HCT116 (cell line): ENCODE measurements at regions not wholly inside any gene's neighbourhood (a gene's known extent, or its start where the extent isn't known, plus 50 kb on each side); places are given as distances from the start of the nearest gene placed in this dataset.

ENCODE experiments used
- ATAC-seq: fragments of 200-7000 bp; cut with Tn5 transposase; 2 replicates; pipeline ENCODE4 v1.9.1; 2020; ENCODE audit warnings: mild to moderate bottlenecking, moderate library complexity
- BruUV-seq: library from RNA; stranded (reverse); fragments of 400-500 nt; replicated peaks from 2 replicates; lab custom pipeline; 2021; lab: Mats Ljungman, UMichigan
- CTCF ChIA-PET: fragments of 300-600 bp; sonication (Branson Sonifier 250); formaldehyde crosslinking; loops from one replicate; lab custom pipeline; 2021; ENCODE audit warnings: antibody characterized with exemption; lab: Charles Lee
- POLR2A ChIA-PET: fragments of 300-600, 350-600 bp; sonication (Branson Sonifier 250); formaldehyde crosslinking; loops from one replicate; lab custom pipeline; 2021; ENCODE audit warnings: antibody characterized with exemption; lab: Charles Lee
- RAD21 ChIA-PET, 2 experiments: fragments of 300-600 bp; sonication (Branson Sonifier 250); formaldehyde crosslinking; loops; one replicate each; lab custom pipeline; 2023; ENCODE audit warnings: low total read pairs in 2 of 2; ENCODE audit not compliant: uncharacterized antibody in 2 of 2, unreplicated experiment in 2 of 2, low non-redundant PET in 1 of 2; lab: Charles Lee
- DNase-seq: peaks from one replicate; pipeline ENCODE4 v3.0.0-alpha.2; 2010; ENCODE audit warnings: low read depth, low spot score
- H2AFZ ChIP-seq: fragments of 200-600 bp; shearing (Covaris generic), sonication (generic); 2 replicates; pipeline ENCODE4 v1.6.1; 2017; ENCODE audit warnings: low read depth, mixed run types, mixed read lengths, antibody characterized with exemption, low read length; ENCODE audit not compliant: poor library complexity, severe bottlenecking
- H3K27ac ChIP-seq: 2 replicates; pipeline ENCODE4 v1.5.1; 2012; ENCODE audit warnings: low read depth, low read length
- H3K27me3 ChIP-seq: fragments of 200-600 bp; sonication (generic); 2 replicates; pipeline ENCODE4 v1.6.1; 2016; ENCODE audit warnings: mixed run types, low read length, mixed read lengths; ENCODE audit not compliant: insufficient read depth
- H3K36me3 ChIP-seq, 2 experiments: fragments of 200-500 bp in 1 of 2; fragments of 200-600 bp in 1 of 2; sonication (Bioruptor generic) in 1 of 2; sonication (generic) in 1 of 2; 2 replicates each; pipeline versions ENCODE4 v1.5.1 to v1.6.1; 2014 to 2016; ENCODE audit warnings: low read length in 2 of 2, inconsistent platforms in 1 of 2, mixed read lengths in 1 of 2, mixed run types in 1 of 2; ENCODE audit not compliant: insufficient read depth in 2 of 2, control insufficient read depth in 1 of 2
- H3K4me1 ChIP-seq, 2 experiments: fragments of 200-600 bp in 1 of 2; sonication (generic) in 1 of 2; 2 replicates each; pipeline versions ENCODE4 v1.5.1 to v1.6.1; 2012 to 2017; ENCODE audit warnings: low read length in 2 of 2, inconsistent platforms in 1 of 2, mild to moderate bottlenecking in 1 of 2, mixed read lengths in 1 of 2, mixed run types in 1 of 2, moderate library complexity in 1 of 2; ENCODE audit not compliant: insufficient read depth in 2 of 2, control insufficient read depth in 1 of 2
- H3K4me2 ChIP-seq: fragments of 200-600 bp; sonication (generic); 2 replicates; pipeline ENCODE4 v1.6.1; 2017; ENCODE audit warnings: mixed run types, low read length, mixed read lengths
- H3K4me3 ChIP-seq, 2 experiments: fragments of 200-600 bp in 1 of 2; sonication (generic) in 1 of 2; replicated peaks in 1 of 2; 2 replicates each; pipeline ENCODE4 v1.5.1; 2011 to 2016; ENCODE audit warnings: low read length in 2 of 2, control low read depth in 1 of 2, low read depth in 1 of 2, mild to moderate bottlenecking in 1 of 2, mixed read lengths in 1 of 2, mixed run types in 1 of 2
- H3K79me2 ChIP-seq: fragments of 200-600 bp; sonication (generic); 2 replicates; pipeline ENCODE4 v1.6.1; 2017; ENCODE audit warnings: mild to moderate bottlenecking, mixed run types, low read length, moderate library complexity, mixed read lengths; ENCODE audit not compliant: insufficient read depth
- H3K9ac ChIP-seq: fragments of 200-600 bp; sonication (generic); 2 replicates; pipeline ENCODE4 v1.6.1; 2016; ENCODE audit warnings: low read length, mixed read lengths
- H3K9me2 ChIP-seq: fragments of 200-600 bp; sonication (generic), shearing (Covaris generic); 2 replicates; pipeline ENCODE4 v1.6.1; 2017; ENCODE audit warnings: mixed run types, mild to moderate bottlenecking, moderate library complexity; ENCODE audit not compliant: insufficient read depth
- H3K9me3 ChIP-seq, 2 experiments: fragments of 200-500 bp in 1 of 2; fragments of 200-600 bp in 1 of 2; sonication (Bioruptor generic) in 1 of 2; sonication (generic) in 1 of 2; 2 replicates each; pipeline ENCODE4 v1.6.1; 2014 to 2017; ENCODE audit warnings: low read length in 2 of 2, mixed read lengths in 2 of 2, inconsistent platforms in 1 of 2, low read depth in 1 of 2, mild to moderate bottlenecking in 1 of 2, mixed run types in 1 of 2, moderate library complexity in 1 of 2; ENCODE audit not compliant: control insufficient read depth in 1 of 2, insufficient read depth in 1 of 2
- H4K20me1 ChIP-seq: fragments of 200-600 bp; sonication (generic), shearing (Covaris generic); 2 replicates; pipeline ENCODE4 v1.6.1; 2017; ENCODE audit warnings: mixed run types, mild to moderate bottlenecking, moderate library complexity; ENCODE audit not compliant: insufficient read depth
- CEBPB ChIP-seq: IDR thresholded peaks from 2 replicates; pipeline ENCODE4 v1.6.1; 2012; ENCODE audit warnings: low read depth
- EGR1 ChIP-seq: IDR thresholded peaks from 2 replicates; pipeline ENCODE4 v1.6.1; 2012; ENCODE audit warnings: low read depth
- ELF1 ChIP-seq: IDR thresholded peaks from 2 replicates; pipeline ENCODE4 v1.6.1; 2012; ENCODE audit warnings: low read depth, borderline replicate concordance
- FOSL1 ChIP-seq: IDR thresholded peaks from 2 replicates; pipeline ENCODE4 v1.6.1; 2012; ENCODE audit warnings: low read depth
- REST ChIP-seq: IDR thresholded peaks from 2 replicates; pipeline ENCODE4 v1.6.1; 2012; ENCODE audit warnings: low read depth
- SP1 ChIP-seq: IDR thresholded peaks from 2 replicates; pipeline ENCODE4 v1.6.1; 2012; ENCODE audit warnings: low read depth
- SRF ChIP-seq: IDR thresholded peaks from 2 replicates; pipeline ENCODE4 v1.6.1; 2012; ENCODE audit warnings: low read depth
- TCF7L2 ChIP-seq: IDR thresholded peaks from 2 replicates; pipeline ENCODE4 v1.7.0; 2011; ENCODE audit warnings: borderline replicate concordance, inconsistent platforms; ENCODE audit not compliant: insufficient read depth, insufficient read length; ENCODE audit errors: extremely low read depth
- YY1 ChIP-seq: IDR thresholded peaks from 2 replicates; pipeline ENCODE4 v1.6.1; 2011; ENCODE audit warnings: low read length, low read depth, moderate library complexity, mild to moderate bottlenecking; ENCODE audit not compliant: insufficient replicate concordance; ENCODE audit errors: extremely low read depth
- ZBTB33 ChIP-seq: IDR thresholded peaks from 2 replicates; pipeline ENCODE4 v1.6.1; 2011; ENCODE audit warnings: mild to moderate bottlenecking, low read length, moderate library complexity; ENCODE audit not compliant: insufficient replicate concordance; ENCODE audit errors: extremely low read depth
- ZFX ChIP-seq: fragments of 450-650 bp; IDR thresholded peaks from 2 replicates; pipeline ENCODE4 v1.6.1; 2017
- intact Hi-C: fragments of 100-400 bp; cut with micrococcal nuclease; formaldehyde crosslinking; loops from 2 replicates; pipeline ENCODE4 v1.10.0; 2022
- TF ChIP-seq, protein P1 (sequence below): IDR thresholded peaks from 2 replicates; pipeline ENCODE4 v1.6.1; 2012

DNA sequence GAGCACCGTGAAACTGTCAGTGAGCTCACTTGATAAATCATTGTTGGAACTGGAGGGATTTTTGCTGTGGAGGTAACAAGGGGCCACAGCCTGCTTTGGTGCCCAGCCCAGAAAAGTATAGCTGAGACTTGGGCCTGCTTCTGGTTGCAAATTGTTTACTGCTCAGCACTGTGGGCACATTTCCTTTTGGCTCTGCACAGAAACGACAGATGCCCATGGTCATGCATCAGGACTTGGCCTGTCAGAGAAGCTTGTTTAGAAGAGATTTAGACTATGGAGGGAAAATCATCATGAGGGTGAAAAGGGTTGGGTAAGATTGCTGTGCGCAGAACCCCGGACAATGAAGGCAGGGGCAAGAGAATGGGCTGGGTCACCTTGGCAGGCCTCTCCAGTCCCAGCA, 286.1 kb upstream of the CTNNB1 start:
- intact Hi-C loops: no loop called here
- RAD21 ChIA-PET: no interaction called here

DNA sequence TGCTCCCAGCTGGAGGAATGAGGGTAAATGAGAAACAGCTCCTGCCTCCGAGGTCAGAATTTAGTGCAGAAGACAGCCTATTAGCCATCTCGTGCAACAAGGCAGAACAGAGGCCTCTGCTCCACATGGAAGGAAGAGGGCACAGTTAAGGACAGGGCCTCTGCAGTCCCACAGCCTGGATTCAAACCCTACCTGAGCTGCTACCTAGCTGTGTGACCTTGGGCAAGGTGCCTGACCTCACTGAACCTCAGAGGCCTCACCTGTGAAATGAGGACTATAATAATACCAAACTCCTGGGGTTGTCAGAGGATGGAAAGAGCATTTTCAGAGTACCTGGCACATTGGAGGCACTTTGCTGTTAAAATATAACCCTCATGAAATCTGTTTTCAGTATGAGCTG, 285.7 kb upstream of the CTNNB1 start:
- no peak for DNase-seq
- Histone ChIP-seq H2AFZ (no peak overlapping the region), H3K27me3 (no peaks in the 10 kb centered on the region), H3K36me3 (no peaks in the 10 kb centered on the region), H3K4me3 (no peak overlapping the region)
- intact Hi-C loops: no loop called here
- no peak for TF ChIP-seq SP1
- TF ChIP-seq FOSL1: no peak
- TF ChIP-seq, protein P1, sequence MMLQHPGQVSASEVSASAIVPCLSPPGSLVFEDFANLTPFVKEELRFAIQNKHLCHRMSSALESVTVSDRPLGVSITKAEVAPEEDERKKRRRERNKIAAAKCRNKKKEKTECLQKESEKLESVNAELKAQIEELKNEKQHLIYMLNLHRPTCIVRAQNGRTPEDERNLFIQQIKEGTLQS: no peak
- no peak for TF ChIP-seq EGR1
- TF ChIP-seq REST: no peak
- no peak for TF ChIP-seq CEBPB
- TF ChIP-seq ELF1: no peak
- TF ChIP-seq, all 23 proteins: peak for 0
- ChIA-PET RAD21 (no interaction called here), POLR2A (no interaction called here), CTCF (no interaction called here)
- Histone ChIP-seq H3K4me2 (no peak overlapping the region), H3K9ac (no peak overlapping the region), H3K4me1 (no peaks in the 10 kb centered on the region), H3K79me2 (no peaks in the 10 kb centered on the region), H3K9me3 (no peaks in the 10 kb centered on the region), H4K20me1 (no peaks in the 10 kb centered on the region), H3K27ac (no peak overlapping the region), H3K9me2 (no peaks in the 10 kb centered on the region)
- ATAC-seq: no peak
- BruUV-seq: no TSS peak

More for the DNA sequence above, 286.1 kb upstream of the CTNNB1 start:
- no TSS peak for BruUV-seq
- Histone ChIP-seq H3K27ac (no peak overlapping the region), H3K4me3 (no peak overlapping the region), H3K36me3 (no peaks in the 10 kb centered on the region), H3K4me1 (no peaks in the 10 kb centered on the region)
- CTCF ChIA-PET: no interaction called here
- TF ChIP-seq SRF: no peak
- no peak for TF ChIP-seq ZBTB33
- TF ChIP-seq ZFX: no peak
- TF ChIP-seq TCF7L2: no peak
- no peak for TF ChIP-seq YY1
- TF ChIP-seq, all 23 proteins: peak for 0
- no peak overlapping the region for H3K9ac ChIP-seq
- DNase-seq (no peak), ATAC-seq (no peak)
- POLR2A ChIA-PET: no interaction called here
- no peaks in the 10 kb centered on the region for H3K9me3 ChIP-seq
- H3K27me3 ChIP-seq: no peaks in the 10 kb centered on the region
- H4K20me1 ChIP-seq: no peaks in the 10 kb centered on the region
- H3K9me2 ChIP-seq: no peaks in the 10 kb centered on the region
- H3K4me2 ChIP-seq: no peak overlapping the region
- H2AFZ ChIP-seq: no peak overlapping the region
- H3K79me2 ChIP-seq: no peaks in the 10 kb centered on the region
